ENCODE measurements at regions not wholly inside any gene's neighbourhood (a gene's known extent, or its start where the extent isn't known, plus 50 kb on each side); places are given as distances from the start of the nearest gene placed in this dataset.

DNA sequence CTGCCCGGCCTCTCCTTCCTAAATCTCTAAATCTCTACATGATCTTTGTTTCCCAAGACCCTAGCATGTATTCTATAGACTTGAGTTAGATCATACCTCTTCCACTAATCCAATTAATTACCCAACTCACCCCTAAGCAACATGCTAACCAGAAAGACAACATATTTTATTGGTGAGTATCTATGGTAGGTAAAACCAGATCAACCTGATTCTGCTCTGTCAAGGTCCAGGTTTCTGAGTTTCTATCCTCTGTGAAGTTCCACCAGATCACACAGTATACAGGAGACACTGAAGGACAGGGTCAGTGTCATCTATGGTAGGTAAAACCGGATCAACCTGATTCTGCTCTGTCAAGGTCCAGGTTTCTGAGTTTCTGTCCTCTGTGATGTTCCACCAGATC, 363.2 kb upstream of the MARCKS start:
- no peak for DNase-seq (ENCODE audit: low spot score)
- TF ChIP-seq, protein P1, sequence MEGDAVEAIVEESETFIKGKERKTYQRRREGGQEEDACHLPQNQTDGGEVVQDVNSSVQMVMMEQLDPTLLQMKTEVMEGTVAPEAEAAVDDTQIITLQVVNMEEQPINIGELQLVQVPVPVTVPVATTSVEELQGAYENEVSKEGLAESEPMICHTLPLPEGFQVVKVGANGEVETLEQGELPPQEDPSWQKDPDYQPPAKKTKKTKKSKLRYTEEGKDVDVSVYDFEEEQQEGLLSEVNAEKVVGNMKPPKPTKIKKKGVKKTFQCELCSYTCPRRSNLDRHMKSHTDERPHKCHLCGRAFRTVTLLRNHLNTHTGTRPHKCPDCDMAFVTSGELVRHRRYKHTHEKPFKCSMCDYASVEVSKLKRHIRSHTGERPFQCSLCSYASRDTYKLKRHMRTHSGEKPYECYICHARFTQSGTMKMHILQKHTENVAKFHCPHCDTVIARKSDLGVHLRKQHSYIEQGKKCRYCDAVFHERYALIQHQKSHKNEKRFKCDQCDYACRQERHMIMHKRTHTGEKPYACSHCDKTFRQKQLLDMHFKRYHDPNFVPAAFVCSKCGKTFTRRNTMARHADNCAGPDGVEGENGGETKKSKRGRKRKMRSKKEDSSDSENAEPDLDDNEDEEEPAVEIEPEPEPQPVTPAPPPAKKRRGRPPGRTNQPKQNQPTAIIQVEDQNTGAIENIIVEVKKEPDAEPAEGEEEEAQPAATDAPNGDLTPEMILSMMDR (IDR thresholded peaks at IDR 0.05; ENCODE audit: extremely low read depth, missing control alignments), result no peak

DNA sequence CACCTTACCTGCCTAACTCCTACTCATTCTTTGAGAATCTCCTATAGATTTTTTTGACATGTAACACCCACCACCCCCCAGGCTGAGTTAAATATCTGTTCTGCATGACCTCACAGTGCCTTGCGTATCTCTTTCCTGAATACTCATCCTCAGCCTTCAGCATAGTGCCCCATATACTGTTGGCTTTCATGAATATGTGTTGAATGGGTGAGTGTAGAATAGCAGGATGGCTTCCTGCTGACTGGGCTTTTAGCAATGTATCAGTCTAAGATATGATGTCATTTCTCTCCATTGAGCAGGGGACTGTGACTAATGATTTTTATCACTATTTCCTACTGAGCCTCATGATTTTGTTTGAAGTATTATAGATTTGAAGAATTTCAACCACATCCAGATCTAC, 361.6 kb upstream of the MARCKS start:
- TF ChIP-seq, protein P1 (IDR thresholded peaks at IDR 0.05; ENCODE audit: extremely low read depth, missing control alignments), result no peak
- DNase-seq (ENCODE audit: low spot score), result no peak

DNA sequence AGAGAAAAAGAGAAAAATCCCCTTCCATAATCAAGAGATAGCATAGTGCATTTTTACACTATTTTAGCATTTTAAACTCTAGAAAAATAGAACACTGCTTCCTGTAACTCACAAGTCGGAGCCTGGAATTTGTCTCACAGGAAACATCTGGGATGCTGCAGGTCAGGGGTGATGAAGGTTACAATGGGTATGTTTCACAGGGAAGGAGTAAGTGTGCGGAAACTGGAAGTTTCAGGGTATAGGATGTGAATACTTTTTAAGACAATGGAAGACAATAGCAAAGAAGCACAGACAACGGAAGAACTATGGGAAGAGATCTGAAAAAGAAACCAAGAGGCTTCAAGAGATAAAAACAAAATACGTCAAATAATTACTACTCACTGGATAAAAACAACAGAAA, 361.0 kb upstream of the MARCKS start:
- TF ChIP-seq, protein P1 (IDR thresholded peaks at IDR 0.05; ENCODE audit: extremely low read depth, missing control alignments), result no peak
- no peak for DNase-seq (ENCODE audit: low spot score)

DNA sequence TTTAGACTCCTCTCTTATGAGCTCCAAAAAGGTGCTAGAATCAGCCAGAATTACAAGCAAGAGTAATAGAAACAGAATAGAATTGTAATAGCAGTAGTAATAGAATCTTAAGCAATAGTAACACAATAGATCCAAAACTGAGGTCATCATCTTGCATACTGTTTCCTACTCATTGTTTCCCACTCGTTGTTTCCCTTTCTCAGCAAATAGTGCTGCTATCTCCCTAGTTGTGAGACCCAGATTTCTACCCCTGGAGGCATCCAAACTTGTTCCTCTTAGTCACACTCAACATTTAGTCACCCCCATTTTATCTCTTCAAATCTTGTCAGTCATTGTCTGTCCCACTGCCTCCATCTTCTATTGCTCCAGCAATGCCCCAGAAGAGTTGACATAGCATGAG, 356.9 kb upstream of the MARCKS start:
- DNase-seq (ENCODE audit: low spot score), result no peak
- TF ChIP-seq, protein P1 (IDR thresholded peaks at IDR 0.05; ENCODE audit: extremely low read depth, missing control alignments), result no peak

DNA sequence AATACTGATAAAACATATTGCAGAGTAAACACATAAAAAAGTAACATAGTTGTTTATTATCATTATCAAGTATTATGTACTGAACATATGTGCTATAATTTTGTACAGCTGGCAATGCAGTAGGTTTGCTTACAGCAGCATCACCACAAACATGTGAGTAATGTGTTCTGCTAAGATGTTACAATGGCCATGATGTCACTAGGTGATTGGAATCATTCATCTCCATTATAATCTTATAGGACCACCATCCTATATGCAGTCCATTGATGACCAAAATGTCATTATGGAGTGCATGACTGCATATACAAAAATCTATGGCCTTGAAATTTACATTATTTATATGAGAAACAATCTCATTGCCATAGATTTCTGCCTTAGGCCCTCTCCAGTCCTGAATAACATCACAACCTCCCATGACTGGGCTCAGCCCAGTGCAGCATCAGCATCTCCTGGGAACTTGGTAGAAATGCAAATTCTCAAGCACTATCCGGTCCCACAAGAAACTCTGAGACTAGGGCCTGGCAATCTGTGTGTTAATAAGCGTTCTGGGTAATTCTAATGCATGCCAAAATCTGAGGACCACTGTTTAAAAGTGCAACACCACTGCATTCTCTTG, 352.0 kb upstream of the MARCKS start:
- TF ChIP-seq, protein P1 (IDR thresholded peaks at IDR 0.05; ENCODE audit: extremely low read depth, missing control alignments), result no peak
- DNase-seq (ENCODE audit: low spot score), result no peak

DNA sequence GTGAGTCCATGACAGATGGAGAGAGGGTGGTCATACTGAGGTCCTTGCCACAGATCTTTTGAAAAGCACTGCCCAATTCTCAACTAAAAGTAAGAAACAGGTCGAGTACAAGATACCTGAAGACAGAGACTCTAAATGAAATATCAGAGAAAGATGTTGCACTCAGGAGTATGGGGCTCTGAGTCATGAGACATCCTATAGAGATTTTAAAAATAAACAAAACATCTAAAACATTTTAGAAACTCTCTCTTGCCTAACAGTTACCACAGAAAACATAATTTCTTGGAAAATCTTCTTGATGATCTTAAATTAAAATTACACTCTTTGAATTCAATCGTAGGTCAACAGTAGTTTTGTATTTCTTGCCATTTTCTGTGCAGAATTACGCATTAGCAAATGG, 348.9 kb upstream of the MARCKS start:
- TF ChIP-seq, protein P1 (IDR thresholded peaks at IDR 0.05; ENCODE audit: extremely low read depth, missing control alignments), result no peak
- DNase-seq (ENCODE audit: low spot score), result no peak

DNA sequence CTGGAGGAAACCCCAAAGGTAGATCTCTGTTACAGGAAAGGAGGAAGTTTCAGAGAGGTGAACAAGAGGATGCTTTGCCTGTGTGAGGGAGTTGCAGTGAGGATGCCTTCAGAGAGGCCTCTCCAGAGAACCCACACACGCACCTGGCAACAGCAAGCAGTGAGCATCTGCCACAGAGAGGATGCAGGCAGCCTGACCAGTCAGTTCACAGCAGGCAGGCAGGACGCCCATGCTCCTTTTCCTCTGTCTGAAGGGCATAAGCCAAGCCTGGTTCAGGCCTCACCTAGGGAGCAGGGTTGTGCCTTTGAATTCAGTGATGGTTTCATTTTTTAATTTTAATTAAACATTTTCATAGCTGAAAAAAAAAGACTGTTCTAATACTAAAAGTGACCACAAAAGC, 346.0 kb upstream of the MARCKS start:
- no peak for DNase-seq (ENCODE audit: low spot score)
- TF ChIP-seq, protein P1 (IDR thresholded peaks at IDR 0.05; ENCODE audit: extremely low read depth, missing control alignments), result no peak

All from GM20000 (cell line).